CD14-positive monocyte (primary cell): ENCODE measurements at regions not wholly inside any gene's neighbourhood (a gene's known extent, or its start where the extent isn't known, plus 50 kb on each side); places are given as distances from the start of the nearest gene placed in this dataset.

Experiments
- DNase-seq, 3 donors: peaks; one replicate each; pipeline ENCODE4 v3.0.0-alpha.2; 2011 to 2022
- H2AFZ ChIP-seq: 2 replicates; pipeline ENCODE4 v1.6.0; 2012; ENCODE audit warnings: mild to moderate bottlenecking, low read depth, low read length, inconsistent platforms; ENCODE audit not compliant: insufficient read depth, poor library complexity, severe bottlenecking
- H3K27ac ChIP-seq, 2 donors: 1 replicate in 1 of 2; 2 replicates in 1 of 2; pipeline ENCODE4 v1.5.1; 2012 to 2013; ENCODE audit warnings: low read length in 2 of 2, control low read depth in 1 of 2, inconsistent platforms in 1 of 2, low read depth in 1 of 2, mild to moderate bottlenecking in 1 of 2
- H3K27me3 ChIP-seq, 2 donors: one replicate each; pipeline versions ENCODE4 v1.6.0 to v1.6.1; 2011 to 2013; ENCODE audit warnings: low read length in 2 of 2; ENCODE audit not compliant: control insufficient read depth in 2 of 2, insufficient read depth in 2 of 2
- H3K36me3 ChIP-seq, 2 donors: replicated peaks in 1 of 2; 1 replicate in 1 of 2; 2 replicates in 1 of 2; pipeline versions ENCODE4 v1.5.1 to v1.6.1; 2012 to 2013; ENCODE audit warnings: low read length in 2 of 2, control low read depth in 1 of 2, inconsistent platforms in 1 of 2, mild to moderate bottlenecking in 1 of 2; ENCODE audit not compliant: insufficient read depth in 2 of 2, control insufficient read depth in 1 of 2
- H3K4me1 ChIP-seq, 2 donors: 1 replicate in 1 of 2; 2 replicates in 1 of 2; pipeline versions ENCODE4 v1.5.1 to v1.6.1; 2012 to 2013; ENCODE audit warnings: low read length in 2 of 2, control low read depth in 1 of 2, inconsistent platforms in 1 of 2, mild to moderate bottlenecking in 1 of 2, moderate library complexity in 1 of 2; ENCODE audit not compliant: insufficient read depth in 2 of 2, control insufficient read depth in 1 of 2
- H3K4me2 ChIP-seq: replicated peaks from 2 replicates; pipeline ENCODE3; 2012; ENCODE audit warnings: low read length, moderate library complexity, mild to moderate bottlenecking; ENCODE audit not compliant: poor library complexity, severe bottlenecking; ENCODE audit errors: extremely low read depth
- H3K4me3 ChIP-seq, 3 experiments: fragments of 200-600 bp in 1 of 3; sonication (generic) in 1 of 3; replicated peaks in 1 of 3; 1 replicate in 2 of 3; 2 replicates in 1 of 3; pipeline ENCODE4 v1.5.1; 2011 to 2013; ENCODE audit warnings: low read length in 3 of 3, mild to moderate bottlenecking in 3 of 3, control low read depth in 2 of 3, low read depth in 2 of 3, inconsistent platforms in 1 of 3, moderate library complexity in 1 of 3
- H3K79me2 ChIP-seq: 2 replicates; pipeline ENCODE4 v1.6.0; 2012; ENCODE audit warnings: mild to moderate bottlenecking, control low read depth, inconsistent platforms, low read length, moderate library complexity; ENCODE audit not compliant: insufficient read depth
- H3K9ac ChIP-seq: 2 replicates; pipeline ENCODE4 v1.6.0; 2017; ENCODE audit warnings: low read length, mild to moderate bottlenecking; ENCODE audit not compliant: insufficient read depth, poor library complexity, severe bottlenecking
- H3K9me3 ChIP-seq, 2 donors: replicated peaks in 1 of 2; 1 replicate in 1 of 2; 2 replicates in 1 of 2; pipeline versions ENCODE4 v1.5.1 to v1.6.1; 2012 to 2013; ENCODE audit warnings: low read length in 2 of 2, control low read depth in 1 of 2; ENCODE audit not compliant: control insufficient read depth in 1 of 2, insufficient read depth in 1 of 2
- H4K20me1 ChIP-seq: 2 replicates; pipeline ENCODE4 v1.6.0; 2012; ENCODE audit warnings: mild to moderate bottlenecking, low read length, control low read depth, moderate library complexity; ENCODE audit not compliant: insufficient read depth
- H3K27ac Mint-ChIP-seq, 7 donors: one replicate each; pipeline ENCODE4 v1.8.0; 2020; ENCODE audit warnings: mild to moderate bottlenecking in 7 of 7, mixed read lengths in 7 of 7, moderate library complexity in 6 of 7, inconsistent platforms in 2 of 7
- H3K27me3 Mint-ChIP-seq, 3 donors: one replicate each; pipeline ENCODE4 v1.8.0; 2021 to 2022; ENCODE audit warnings: low read depth in 3 of 3, mild to moderate bottlenecking in 3 of 3, mixed read lengths in 3 of 3, moderate library complexity in 3 of 3, inconsistent platforms in 1 of 3
- H3K36me3 Mint-ChIP-seq, 2 donors: one replicate each; pipeline ENCODE4 v1.8.0; 2020; ENCODE audit warnings: mixed read lengths in 2 of 2, inconsistent platforms in 1 of 2, mild to moderate bottlenecking in 1 of 2
- H3K4me1 Mint-ChIP-seq: one replicate; pipeline ENCODE4 v1.8.0; 2020; ENCODE audit warnings: mild to moderate bottlenecking, mixed read lengths
- H3K4me3 Mint-ChIP-seq, 2 donors: one replicate each; pipeline ENCODE4 v1.8.0; 2020; ENCODE audit warnings: mild to moderate bottlenecking in 2 of 2, mixed read lengths in 2 of 2, moderate library complexity in 1 of 2
- H3K9me3 Mint-ChIP-seq, 7 donors: one replicate each; pipeline ENCODE4 v1.8.0; 2020 to 2022; ENCODE audit warnings: mixed read lengths in 7 of 7, mild to moderate bottlenecking in 6 of 7, moderate library complexity in 6 of 7, inconsistent platforms in 2 of 7
- WGBS: methylation state at CpG from one replicate; pipeline ENCODE4 v1.1.5; 2013; ENCODE audit warnings: missing lambda C conversion rate; ENCODE audit not compliant: insufficient coverage; 5-methylcytosine and 5-hydroxymethylcytosine counted together
- intact Hi-C, 2 donors: fragments of 100-400 bp; cut with micrococcal nuclease; formaldehyde crosslinking; loops; one replicate each; pipeline versions ENCODE4 v1.15.0 to v1.15.1; 2023
- TF ChIP-seq, protein P1 (sequence below): fragments of 200-600 bp; IDR thresholded peaks from one replicate; pipeline ENCODE4 v1.8.0; 2022; ENCODE audit warnings: antibody characterized with exemption, mild to moderate bottlenecking

DNA sequence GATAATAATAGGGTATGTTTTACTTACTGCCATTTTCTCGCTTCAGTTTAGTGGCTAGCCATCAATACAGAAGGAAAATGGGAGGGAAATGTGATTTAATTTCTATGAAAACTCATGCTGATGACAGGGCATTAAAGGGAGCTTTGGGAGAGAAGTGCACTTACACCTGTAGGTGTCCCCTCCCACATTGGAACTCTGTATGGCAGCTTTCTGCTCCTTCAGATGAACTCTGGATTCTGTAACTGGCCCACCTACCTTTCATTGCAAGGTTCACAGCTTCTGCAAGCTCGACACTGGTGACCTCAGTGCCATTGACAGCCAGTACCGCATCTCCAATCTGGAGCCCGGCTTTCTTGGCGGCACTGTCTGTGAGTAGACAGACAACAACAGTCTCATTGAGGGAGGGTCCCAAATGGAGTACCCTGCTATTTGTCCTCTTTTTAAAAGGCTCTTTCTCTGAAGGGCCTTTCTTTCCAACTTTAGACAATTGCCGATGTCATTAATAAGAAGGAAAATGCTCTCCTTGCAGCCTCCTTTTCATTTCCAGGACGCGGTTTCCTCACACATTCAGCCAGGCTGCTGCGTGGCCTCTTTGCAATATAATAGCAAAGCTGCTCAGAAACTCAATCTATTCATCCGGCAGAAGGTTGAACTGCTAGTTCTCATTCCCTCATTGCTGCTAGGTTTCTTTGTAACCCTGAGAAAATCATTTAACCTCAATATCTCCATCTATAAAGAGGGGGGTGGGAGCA is 63.6 kb downstream of the NUDT12 start:
- no peaks in the 10 kb centered on the region for H3K27me3 ChIP-seq
- no peak overlapping the region for H3K27ac ChIP-seq
- H3K9me3 ChIP-seq, result no peaks in the 10 kb centered on the region
- H2AFZ ChIP-seq, result no peak overlapping the region
- no peaks in the 10 kb centered on the region for H3K36me3 Mint-ChIP-seq
- TF ChIP-seq, protein P1, sequence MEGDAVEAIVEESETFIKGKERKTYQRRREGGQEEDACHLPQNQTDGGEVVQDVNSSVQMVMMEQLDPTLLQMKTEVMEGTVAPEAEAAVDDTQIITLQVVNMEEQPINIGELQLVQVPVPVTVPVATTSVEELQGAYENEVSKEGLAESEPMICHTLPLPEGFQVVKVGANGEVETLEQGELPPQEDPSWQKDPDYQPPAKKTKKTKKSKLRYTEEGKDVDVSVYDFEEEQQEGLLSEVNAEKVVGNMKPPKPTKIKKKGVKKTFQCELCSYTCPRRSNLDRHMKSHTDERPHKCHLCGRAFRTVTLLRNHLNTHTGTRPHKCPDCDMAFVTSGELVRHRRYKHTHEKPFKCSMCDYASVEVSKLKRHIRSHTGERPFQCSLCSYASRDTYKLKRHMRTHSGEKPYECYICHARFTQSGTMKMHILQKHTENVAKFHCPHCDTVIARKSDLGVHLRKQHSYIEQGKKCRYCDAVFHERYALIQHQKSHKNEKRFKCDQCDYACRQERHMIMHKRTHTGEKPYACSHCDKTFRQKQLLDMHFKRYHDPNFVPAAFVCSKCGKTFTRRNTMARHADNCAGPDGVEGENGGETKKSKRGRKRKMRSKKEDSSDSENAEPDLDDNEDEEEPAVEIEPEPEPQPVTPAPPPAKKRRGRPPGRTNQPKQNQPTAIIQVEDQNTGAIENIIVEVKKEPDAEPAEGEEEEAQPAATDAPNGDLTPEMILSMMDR, result no peak
- no peaks in the 10 kb centered on the region for H3K79me2 ChIP-seq
- H4K20me1 ChIP-seq, result no peaks in the 10 kb centered on the region
- DNase-seq, result no peak
- peaks cover 0 to 2% (median 0%) of the 10 kb centered on the region in 7 donors for H3K9me3 Mint-ChIP-seq
- no peaks in the 10 kb centered on the region for H3K27me3 Mint-ChIP-seq
- H3K4me3 Mint-ChIP-seq, result no peak overlapping the region
- WGBS, result 98% methylated on average over 5 of the region's 10 CpGs
- H3K36me3 ChIP-seq, result no peaks in the 10 kb centered on the region
- H3K4me2 ChIP-seq, result no peak overlapping the region
- H3K9ac ChIP-seq, result no peak overlapping the region
- intact Hi-C loops, result no loop called here
- no peaks in the 10 kb centered on the region for H3K4me1 Mint-ChIP-seq
- no peak overlapping the region for H3K27ac Mint-ChIP-seq
- H3K4me1 ChIP-seq, result no peaks in the 10 kb centered on the region
- H3K4me3 ChIP-seq, result no peak overlapping the region

DNA sequence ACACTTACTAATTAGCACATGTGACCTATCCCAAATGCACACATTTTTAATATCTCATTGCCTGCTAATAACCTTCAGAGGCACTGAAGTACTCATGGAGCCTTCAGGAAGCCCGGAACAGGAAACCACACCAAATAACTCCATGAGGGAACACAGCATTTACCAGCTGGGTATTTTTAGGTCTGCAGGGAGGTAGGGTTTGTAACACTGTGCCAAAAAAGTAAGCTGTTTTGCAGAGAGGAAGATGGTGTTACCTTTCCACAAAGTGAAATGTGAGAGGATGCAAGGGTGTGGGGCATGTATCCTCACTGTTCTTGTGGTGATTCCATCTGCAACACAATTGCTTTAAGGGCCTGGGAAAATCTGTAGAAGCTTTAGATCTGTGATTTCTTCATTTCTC is 64.4 kb downstream of the NUDT12 start:
- peaks cover 0 to 2% (median 0%) of the 10 kb centered on the region in 7 donors for H3K9me3 Mint-ChIP-seq
- H3K27ac Mint-ChIP-seq, result no peak overlapping the region
- Histone ChIP-seq H4K20me1 (no peaks in the 10 kb centered on the region), H3K27ac (no peak overlapping the region), H3K79me2 (no peaks in the 10 kb centered on the region), H3K9me3 (no peaks in the 10 kb centered on the region), H3K27me3 (no peaks in the 10 kb centered on the region), H2AFZ (no peak overlapping the region), H3K36me3 (no peaks in the 10 kb centered on the region), H3K4me3 (no peak overlapping the region), H3K4me2 (no peak overlapping the region), H3K9ac (no peak overlapping the region), H3K4me1 (no peaks in the 10 kb centered on the region)
- intact Hi-C loops, result no loop called here
- WGBS, result no CpG with 5 or more reads among the region's 1 CpG
- H3K27me3 Mint-ChIP-seq, result no peaks in the 10 kb centered on the region
- no peaks in the 10 kb centered on the region for H3K36me3 Mint-ChIP-seq
- TF ChIP-seq, protein P1, result no peak
- H3K4me3 Mint-ChIP-seq, result no peak overlapping the region
- DNase-seq, result no peak
- no peaks in the 10 kb centered on the region for H3K4me1 Mint-ChIP-seq
